Testis (tissue), 2 donors: ENCODE measurements at regions not wholly inside any gene's neighbourhood (a gene's known extent, or its start where the extent isn't known, plus 50 kb on each side); places are given as distances from the start of the nearest gene placed in this dataset.
"Not testable (repeated sequence)": the region's sequence is repeated elsewhere in the genome, so short reads cannot be mapped to it uniquely, and the experiment has no call there.

Experiments
- DNase-seq: peaks from one replicate; pipeline ENCODE4 v3.0.0-alpha.2; 2019
- H3K27ac ChIP-seq, 2 donors: fragments of 200-600 bp; sonication (generic); one replicate each; pipeline ENCODE4 v1.5.1; 2019
- H3K27me3 ChIP-seq: fragments of 200-600 bp; sonication (generic); one replicate; pipeline ENCODE4 v1.5.1; 2019
- H3K36me3 ChIP-seq: fragments of 200-600 bp; sonication (generic); one replicate; pipeline ENCODE4 v1.5.1; 2017; ENCODE audit warnings: low read depth; ENCODE audit errors: missing control alignments
- H3K4me1 ChIP-seq: fragments of 200-600 bp; sonication (generic); one replicate; pipeline ENCODE4 v1.5.1; 2019
- H3K4me3 ChIP-seq, 2 donors: fragments of 200-600 bp; sonication (generic); one replicate each; pipeline ENCODE4 v1.5.1; 2017 to 2019
- H3K9me3 ChIP-seq: fragments of 200-600 bp; sonication (generic); one replicate; pipeline ENCODE4 v1.5.1; 2017
- CTCF ChIP-seq, 3 experiments: fragments of 450-650 bp in 2 of 3; fragments of 200-600 bp in 1 of 3; sonication (generic) in 1 of 3; IDR thresholded peaks; one replicate each; pipeline ENCODE4 v1.5.1; 2016 to 2019; ENCODE audit warnings: antibody characterized with exemption in 3 of 3, mild to moderate bottlenecking in 2 of 3, moderate library complexity in 1 of 3
- POLR2A ChIP-seq: fragments of 450-650 bp; IDR thresholded peaks from one replicate; pipeline ENCODE4 v1.6.1; 2017; ENCODE audit warnings: antibody characterized with exemption, mild to moderate bottlenecking, moderate library complexity
- WGBS, 2 donors: methylation state at CpG; one replicate each; pipeline ENCODE4 v1.1.5; 2018; 5-methylcytosine and 5-hydroxymethylcytosine counted together
- intact Hi-C: fragments of 100-400 bp; cut with DNase I; formaldehyde crosslinking; loops from one replicate; pipeline ENCODE4 v1.15.1; 2023; ENCODE audit warnings: low total_unique reads

- intact Hi-C loops = no loop called here
- no peak for DNase-seq
- no peaks in the 10 kb centered on the region for H3K27me3 ChIP-seq
- H3K27ac ChIP-seq = no peak overlapping the region
- TF ChIP-seq CTCF (IDR thresholded peaks at IDR 0.05) (no peak), POLR2A (no peak)
- H3K4me3 ChIP-seq = no peak overlapping the region
- no peaks in the 10 kb centered on the region for H3K4me1 ChIP-seq
- 52 to 88% methylated on average over 1 of the region's 1 CpG for WGBS, 2 donors
- no peaks in the 10 kb centered on the region for H3K36me3 ChIP-seq
- no peaks in the 10 kb centered on the region for H3K9me3 ChIP-seq
Measured at GRCh38 chr13:50290186-50290585, 274.9 kb downstream of the KCNRG start.

- Histone ChIP-seq H3K4me3 (no peak overlapping the region), H3K4me1 (no peaks in the 10 kb centered on the region), H3K27me3 (no peaks in the 10 kb centered on the region), H3K27ac (no peak overlapping the region), H3K36me3 (no peaks in the 10 kb centered on the region), H3K9me3 (no peaks in the 10 kb centered on the region)
- WGBS, 2 donors = 82 to 92% methylated on average over 2 of the region's 2 CpGs
- no peak for DNase-seq
- TF ChIP-seq CTCF (IDR thresholded peaks at IDR 0.05) (no peak), POLR2A (no peak)
- intact Hi-C loops = no loop called here
Measured at GRCh38 chr13:50291611-50292010, 276.4 kb downstream of the KCNRG start.

- TF ChIP-seq POLR2A = no peak
- TF ChIP-seq CTCF (IDR thresholded peaks at IDR 0.05) = no peak
- WGBS, 2 donors = 75 to 84% methylated on average over 1 of the region's 1 CpG
- no peaks in the 10 kb centered on the region for H3K4me1 ChIP-seq
- H3K27me3 ChIP-seq = no peaks in the 10 kb centered on the region
- H3K4me3 ChIP-seq = no peak overlapping the region
- intact Hi-C loops = no loop called here
- H3K27ac ChIP-seq = no peak overlapping the region
- no peaks in the 10 kb centered on the region for H3K9me3 ChIP-seq
- H3K36me3 ChIP-seq = no peaks in the 10 kb centered on the region
- DNase-seq = no peak
Measured at GRCh38 chr13:50292081-50292480, 276.8 kb downstream of the KCNRG start.

GRCh38 chr13:50294425-50294824 is 279.2 kb downstream of the KCNRG start:
- H3K4me1 ChIP-seq, H3K36me3 ChIP-seq, intact Hi-C loops, H3K4me3 ChIP-seq, DNase-seq, H3K9me3 ChIP-seq, H3K27me3 ChIP-seq, H3K27ac ChIP-seq: not testable (repeated sequence)
- 83 to 87% methylated on average over 4 of the region's 4 CpGs for WGBS, 2 donors

GRCh38 chr13:50299546-50300249 is 284.5 kb downstream of the KCNRG start:
- Histone ChIP-seq H3K9me3 (no peaks in the 10 kb centered on the region), H3K36me3 (no peaks in the 10 kb centered on the region), H3K4me3 (no peak overlapping the region), H3K4me1 (no peaks in the 10 kb centered on the region), H3K27me3 (no peaks in the 10 kb centered on the region), H3K27ac (no peak overlapping the region)
- intact Hi-C loops = no loop called here
- 81 to 93% methylated on average over 3 of the region's 3 CpGs for WGBS, 2 donors
- DNase-seq = no peak
- TF ChIP-seq POLR2A = no peak
- no peak for TF ChIP-seq CTCF (IDR thresholded peaks at IDR 0.05)
